Activated CD4-positive, alpha-beta T cell treated with anti-CD3 and anti-CD28 coated beads for 48 hours (primary cell): ENCODE measurements at regions not wholly inside any gene's neighbourhood (a gene's known extent, or its start where the extent isn't known, plus 50 kb on each side); places are given as distances from the start of the nearest gene placed in this dataset.
"Not testable (repeated sequence)": the region's sequence is repeated elsewhere in the genome, so short reads cannot be mapped to it uniquely, and the experiment has no call there.

Experiments used
- DNase-seq: peaks from one replicate; pipeline ENCODE4 v3.0.0-alpha.2; 2020

GRCh38 chr20:47845382-47845977 is 60.2 kb upstream of the SULF2 start:
- DNase-seq: not testable (repeated sequence)

DNA sequence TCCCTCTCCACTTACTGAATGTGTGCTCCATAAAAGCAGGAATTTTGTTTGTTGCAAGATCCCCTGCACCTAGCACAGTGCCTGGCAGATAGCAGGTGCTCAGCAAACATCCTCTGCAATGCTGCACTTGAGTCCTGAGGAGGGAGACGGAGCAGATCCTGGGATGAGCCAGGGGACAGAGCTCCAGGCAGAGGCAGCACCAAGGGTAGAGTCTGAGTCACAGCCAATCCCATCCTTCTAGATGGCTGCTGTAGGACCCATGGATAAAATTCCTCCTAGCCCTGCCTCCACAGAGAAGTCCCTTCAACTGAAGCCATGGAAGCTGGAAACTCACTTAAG is 59.3 kb upstream of the SULF2 start:
- not testable (repeated sequence) for DNase-seq

- no peak for DNase-seq
These were observed 58.7 kb upstream of the SULF2 start for GRCh38 chr20:47843886-47844567.

DNA sequence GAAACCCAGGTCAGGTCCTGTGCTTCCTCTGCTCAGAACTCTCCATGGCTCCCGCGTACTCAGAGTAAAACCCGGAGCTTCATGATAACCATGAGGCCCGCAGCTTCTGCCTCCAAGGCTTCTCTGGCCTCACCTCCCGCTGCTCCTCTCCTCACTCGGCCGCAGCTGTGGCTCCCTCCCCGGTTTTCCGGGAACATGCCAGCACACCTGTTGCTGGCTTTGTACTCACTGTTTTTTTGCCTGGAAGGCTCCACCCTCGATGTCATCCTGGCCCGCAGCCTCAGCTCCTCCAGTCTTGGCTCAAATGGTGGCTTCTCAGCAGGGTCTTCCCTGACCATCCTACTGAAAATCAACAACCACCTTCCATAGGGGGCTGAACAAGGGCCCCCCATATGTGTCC is 57.7 kb upstream of the SULF2 start:
- not testable (repeated sequence) for DNase-seq

- DNase-seq: not testable (repeated sequence)
These were observed 56.7 kb upstream of the SULF2 start for GRCh38 chr20:47842004-47842403.

- DNase-seq: not testable (repeated sequence)
These were observed 51.1 kb upstream of the SULF2 start for GRCh38 chr20:47836256-47836817.
